H1 (cell line): ENCODE measurements at regions not wholly inside any gene's neighbourhood (a gene's known extent, or its start where the extent isn't known, plus 50 kb on each side); places are given as distances from the start of the nearest gene placed in this dataset.

Experiments used
- CTCF ChIA-PET: fragments of 300-600 bp; sonication (Branson Sonifier 250); formaldehyde crosslinking; loops from one replicate; lab custom pipeline; 2021; ENCODE audit not compliant: partially characterized antibody; lab: Charles Lee
- POLR2A ChIA-PET: fragments of 300-600 bp; sonication (Branson Sonifier 250); formaldehyde crosslinking; loops from one replicate; lab custom pipeline; 2021; ENCODE audit warnings: inconsistent platforms; ENCODE audit not compliant: partially characterized antibody; lab: Charles Lee
- DNase-seq, 2 experiments: peaks; one replicate each; pipeline versions ENCODE4 v3.0.0 to v3.0.0-alpha.2; 2010 to 2022; ENCODE audit warnings: low spot score in 2 of 2, low read depth in 1 of 2, mixed read lengths in 1 of 2
- FAIRE-seq: peaks from 2 replicates; lab custom pipeline; 2011; peaks lifted over from hg19 to GRCh38; lab: Jason Lieb, UNC
- H2AFZ ChIP-seq: 2 replicates; pipeline ENCODE4 v1.8.1; 2012; ENCODE audit warnings: low read length, inconsistent platforms
- H2AK5ac ChIP-seq: 2 replicates; pipeline ENCODE4 v1.6.1; 2013; ENCODE audit warnings: low read depth, low read length
- H2BK120ac ChIP-seq: replicated peaks from 2 replicates; pipeline ENCODE3; 2013; ENCODE audit warnings: low read depth, low read length, inconsistent platforms
- H2BK12ac ChIP-seq: 2 replicates; pipeline ENCODE4 v1.6.1; 2013; ENCODE audit warnings: low read depth, low read length
- H2BK15ac ChIP-seq: 2 replicates; pipeline ENCODE4 v1.6.1; 2013; ENCODE audit warnings: low read length
- H2BK20ac ChIP-seq: 2 replicates; pipeline ENCODE4 v1.6.1; 2013; ENCODE audit warnings: low read length
- H2BK5ac ChIP-seq: 2 replicates; pipeline ENCODE4 v1.6.1; 2013; ENCODE audit warnings: low read depth, low read length
- H3K14ac ChIP-seq: 2 replicates; pipeline ENCODE4 v1.6.1; 2013; ENCODE audit warnings: inconsistent platforms; ENCODE audit not compliant: insufficient read length
- H3K18ac ChIP-seq: 2 replicates; pipeline ENCODE4 v1.6.1; 2013; ENCODE audit warnings: low read length; ENCODE audit errors: extremely low read depth
- H3K23ac ChIP-seq: 2 replicates; pipeline ENCODE4 v1.6.1; 2013; ENCODE audit warnings: inconsistent platforms; ENCODE audit not compliant: insufficient read length
- H3K23me2 ChIP-seq: 2 replicates; pipeline ENCODE4 v1.6.1; 2013; ENCODE audit warnings: low read depth, low read length
- H3K27ac ChIP-seq: 2 replicates; pipeline ENCODE4 v1.6.1; 2011; ENCODE audit warnings: low read depth, low read length, inconsistent platforms
- H3K27me3 ChIP-seq, 4 experiments: replicated peaks in 1 of 4; 1 replicate in 1 of 4; 2 replicates in 3 of 4; pipeline versions ENCODE4 v1.6.1 to v1.8.1; 2011 to 2013; ENCODE audit warnings: low read length in 3 of 4, mild to moderate bottlenecking in 3 of 4, inconsistent platforms in 2 of 4, mixed read lengths in 2 of 4, moderate library complexity in 1 of 4; ENCODE audit not compliant: control insufficient read depth in 3 of 4, insufficient read depth in 3 of 4; ENCODE audit errors: extremely low read depth in 1 of 4
- H3K36me3 ChIP-seq, 4 experiments: 2 replicates each; pipeline versions ENCODE4 v1.6.1 to v1.8.1; 2011 to 2013; ENCODE audit warnings: mild to moderate bottlenecking in 4 of 4, low read length in 3 of 4, moderate library complexity in 2 of 4, control low read depth in 1 of 4, inconsistent platforms in 1 of 4; ENCODE audit not compliant: insufficient read depth in 4 of 4, control insufficient read depth in 2 of 4
- H3K4ac ChIP-seq: replicated peaks from 2 replicates; pipeline ENCODE3; 2013; ENCODE audit warnings: low read length, low read depth, mixed read lengths, inconsistent platforms; ENCODE audit not compliant: insufficient read length
- H3K4me1 ChIP-seq, 4 experiments: replicated peaks in 1 of 4; 1 replicate in 1 of 4; 2 replicates in 3 of 4; pipeline versions ENCODE4 v1.6.1 to v1.8.1; 2011 to 2013; ENCODE audit warnings: low read length in 3 of 4, inconsistent platforms in 2 of 4, mixed read lengths in 1 of 4; ENCODE audit not compliant: insufficient read depth in 4 of 4, control insufficient read depth in 3 of 4
- H3K4me2 ChIP-seq, 2 experiments: 2 replicates each; pipeline versions ENCODE4 v1.6.1 to v1.8.1; 2011 to 2013; ENCODE audit warnings: low read depth in 2 of 2, low read length in 2 of 2, control low read depth in 1 of 2, inconsistent platforms in 1 of 2, mild to moderate bottlenecking in 1 of 2; ENCODE audit not compliant: insufficient read depth in 1 of 2
- H3K4me3 ChIP-seq, 4 experiments: fragments of 200-600, 300-600 bp in 1 of 4; sonication (generic), shearing (Covaris generic), sonication (Bioruptor Twin) in 1 of 4; 2 replicates each; pipeline versions ENCODE4 v1.5.1 to v1.8.1; 2011 to 2016; ENCODE audit warnings: low read length in 4 of 4, low read depth in 3 of 4, control low read depth in 2 of 4, inconsistent platforms in 2 of 4, mild to moderate bottlenecking in 2 of 4, mixed read lengths in 1 of 4, moderate library complexity in 1 of 4; ENCODE audit not compliant: insufficient read depth in 2 of 4; ENCODE audit errors: extremely low read depth in 1 of 4
- H3K56ac ChIP-seq: replicated peaks from 2 replicates; pipeline ENCODE3; 2013; ENCODE audit warnings: low read depth, mild to moderate bottlenecking, mixed read lengths, low read length, inconsistent platforms; ENCODE audit not compliant: insufficient read length
- H3K79me1 ChIP-seq: 2 replicates; pipeline ENCODE4 v1.6.1; 2013; ENCODE audit warnings: low read depth, low read length, control low read depth
- H3K79me2 ChIP-seq, 2 experiments: 2 replicates each; pipeline versions ENCODE4 v1.6.1 to v1.8.1; 2012 to 2013; ENCODE audit warnings: low read length in 2 of 2, mild to moderate bottlenecking in 2 of 2, inconsistent platforms in 1 of 2; ENCODE audit not compliant: insufficient read depth in 2 of 2, control insufficient read depth in 1 of 2
- H3K9ac ChIP-seq, 4 experiments: replicated peaks in 1 of 4; 1 replicate in 1 of 4; 2 replicates in 3 of 4; pipeline versions ENCODE4 v1.6.1 to v1.8.1; 2011 to 2013; ENCODE audit warnings: low read depth in 3 of 4, low read length in 3 of 4, control low read depth in 2 of 4, mild to moderate bottlenecking in 2 of 4, moderate library complexity in 2 of 4, inconsistent platforms in 1 of 4; ENCODE audit errors: extremely low read depth in 1 of 4
- H3K9me3 ChIP-seq, 2 experiments: 2 replicates each; pipeline versions ENCODE4 v1.6.1 to v1.8.1; 2012 to 2013; ENCODE audit warnings: mild to moderate bottlenecking in 2 of 2, moderate library complexity in 2 of 2, control low read depth in 1 of 2, inconsistent platforms in 1 of 2, low read depth in 1 of 2, low read length in 1 of 2, mixed read lengths in 1 of 2; ENCODE audit not compliant: insufficient read depth in 2 of 2
- H4K20me1 ChIP-seq, 2 experiments: replicated peaks in 1 of 2; 2 replicates each; pipeline versions ENCODE3 to v1.8.1; 2011 to 2013; ENCODE audit warnings: inconsistent platforms in 2 of 2, low read length in 2 of 2, mild to moderate bottlenecking in 1 of 2; ENCODE audit not compliant: insufficient read depth in 2 of 2, control insufficient read depth in 1 of 2
- H4K5ac ChIP-seq: 2 replicates; pipeline ENCODE4 v1.6.1; 2013; ENCODE audit warnings: low read length, low read depth, mixed read lengths, inconsistent platforms; ENCODE audit not compliant: insufficient read length
- H4K8ac ChIP-seq: 2 replicates; pipeline ENCODE4 v1.8.0; 2013; ENCODE audit warnings: mild to moderate bottlenecking, moderate library complexity, low read length, inconsistent platforms; ENCODE audit not compliant: insufficient read depth; ENCODE audit errors: extremely low read depth
- H4K91ac ChIP-seq: replicated peaks from 2 replicates; pipeline ENCODE3; 2013; ENCODE audit warnings: low read length, mixed read lengths, inconsistent platforms; ENCODE audit not compliant: insufficient read length
- ASH2L ChIP-seq: fragments of 200-600, 300-600 bp; sonication (generic); IDR thresholded peaks from one replicate; pipeline ENCODE4 v1.7.1; 2017; ENCODE audit warnings: low read length
- ATF3 ChIP-seq: IDR thresholded peaks from 2 replicates; pipeline ENCODE4 v1.6.1; 2011; ENCODE audit warnings: low read depth, mild to moderate bottlenecking, low read length; ENCODE audit not compliant: insufficient read depth
- BACH1 ChIP-seq: IDR thresholded peaks from 2 replicates; pipeline ENCODE4 v1.6.1; 2012; ENCODE audit warnings: low read length, improper control_type of control experiment
- CTBP2 ChIP-seq: IDR thresholded peaks from 2 replicates; pipeline ENCODE4 v1.7.0; 2011; ENCODE audit warnings: borderline replicate concordance, mild to moderate bottlenecking, moderate library complexity, mixed read lengths, low read length; ENCODE audit not compliant: insufficient read depth, insufficient read length
- EP300 ChIP-seq, 2 experiments: IDR thresholded peaks; 1 replicate in 1 of 2; 2 replicates in 1 of 2; pipeline ENCODE4 v1.6.1; 2011 to 2012; ENCODE audit warnings: low read depth in 2 of 2, low read length in 2 of 2, mild to moderate bottlenecking in 2 of 2, borderline replicate concordance in 1 of 2, inconsistent platforms in 1 of 2, moderate library complexity in 1 of 2
- NANOG ChIP-seq: IDR thresholded peaks from 2 replicates; pipeline ENCODE4 v1.6.1; 2011; ENCODE audit warnings: low read length, low read depth, mild to moderate bottlenecking, inconsistent platforms; ENCODE audit not compliant: insufficient read depth, poor library complexity, severe bottlenecking
- POLR2AphosphoS5 ChIP-seq: IDR thresholded peaks from 2 replicates; pipeline ENCODE4 v1.6.1; 2011; ENCODE audit warnings: low read depth, low read length
- RXRA ChIP-seq: IDR thresholded peaks from 2 replicates; pipeline ENCODE4 v1.6.1; 2011; ENCODE audit warnings: low read depth, mild to moderate bottlenecking, low read length, moderate library complexity; ENCODE audit not compliant: insufficient read depth
- SUZ12 ChIP-seq: fragments of 200-600 bp; sonication (generic); IDR thresholded peaks from 2 replicates; pipeline ENCODE4 v1.6.1; 2012; ENCODE audit warnings: mild to moderate bottlenecking, inconsistent platforms, low read length, moderate library complexity, mixed read lengths
- TEAD4 ChIP-seq: IDR thresholded peaks from 2 replicates; pipeline ENCODE4 v1.6.1; 2012; ENCODE audit warnings: low read depth, low read length, inconsistent platforms, mixed read lengths
- WGBS, 2 experiments: shearing (Covaris generic) in 1 of 2; methylation state at CpG; one replicate each; pipeline versions ENCODE4 v1.1.6 to v1.1.7; 2013 to 2015; ENCODE audit warnings: low lambda C conversion rate in 2 of 2, mixed read lengths in 2 of 2, inconsistent platforms in 1 of 2, low coverage in 1 of 2, missing lambda C conversion rate in 1 of 2; ENCODE audit not compliant: insufficient replicate concordance in 2 of 2, insufficient coverage in 1 of 2, insufficient read length in 1 of 2; ENCODE audit errors: extremely low coverage in 1 of 2, missing lambda C conversion rate in 1 of 2; 5-methylcytosine and 5-hydroxymethylcytosine counted together
- TF ChIP-seq, protein P1 (sequence below): IDR thresholded peaks from 2 replicates; pipeline ENCODE4 v1.6.1; 2012; ENCODE audit warnings: inconsistent platforms

DNA sequence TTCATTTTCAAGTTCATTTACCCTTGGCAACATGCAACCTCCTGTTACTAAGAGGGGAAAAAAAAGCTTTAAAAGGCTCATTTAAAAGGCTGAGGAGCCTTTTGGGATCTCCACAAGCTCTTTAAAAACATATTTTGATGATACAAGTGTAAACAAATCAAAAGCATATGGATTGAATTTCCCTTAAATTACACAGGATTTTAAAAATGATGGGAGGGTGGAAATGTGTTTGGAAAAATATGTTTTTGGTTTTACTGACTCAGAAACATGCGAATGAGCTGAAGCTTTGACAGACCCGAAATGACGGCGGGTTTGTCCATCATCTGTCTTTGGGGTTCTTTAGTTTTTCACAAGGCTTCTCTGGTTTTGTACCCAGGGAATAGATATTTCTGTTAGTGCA lies 180.6 kb upstream of the CCDC68 start:
- H4K5ac ChIP-seq = no peak overlapping the region
- CTCF ChIA-PET = interaction anchor here (0.7 to 1.1 kb wide), 2 partner anchors 15 to 95 kb away, joined by 3 to 4 read pairs; no protein-coding TSS in a partner anchor
- no peaks in the 10 kb centered on the region for H3K79me1 ChIP-seq
- POLR2A ChIA-PET = no interaction called here
- H2BK20ac ChIP-seq = no peak overlapping the region
- FAIRE-seq = no peak
- WGBS, 2 experiments = 98% methylated on average over 4 of the region's 4 CpGs; no CpG with 5 or more reads in 1 of the 2 experiments
- no peak overlapping the region for H3K4ac ChIP-seq
- H3K14ac ChIP-seq = no peak overlapping the region
- no peak overlapping the region for H2BK15ac ChIP-seq
- no peak overlapping the region for H4K91ac ChIP-seq
- no peaks in the 10 kb centered on the region for H3K9me3 ChIP-seq
- H3K36me3 ChIP-seq = no peaks in the 10 kb centered on the region
- no peaks in the 10 kb centered on the region for H3K79me2 ChIP-seq
- no peak overlapping the region for H4K8ac ChIP-seq
- DNase-seq = no peak
- no peak overlapping the region for H2AK5ac ChIP-seq
- H2AFZ ChIP-seq = no peak overlapping the region
- TF ChIP-seq ATF3 (no peak), ASH2L (no peak), EP300 (IDR thresholded peaks at IDR 0.05; ENCODE audit: borderline replicate concordance in 1 of 2, low read depth in 2 of 2, low read length in 2 of 2) (no peak), NANOG (no peak), TEAD4 (no peak), POLR2AphosphoS5 (no peak), SUZ12 (no peak), BACH1 (no peak), CTBP2 (no peak), RXRA (no peak)
- TF ChIP-seq, protein P1, sequence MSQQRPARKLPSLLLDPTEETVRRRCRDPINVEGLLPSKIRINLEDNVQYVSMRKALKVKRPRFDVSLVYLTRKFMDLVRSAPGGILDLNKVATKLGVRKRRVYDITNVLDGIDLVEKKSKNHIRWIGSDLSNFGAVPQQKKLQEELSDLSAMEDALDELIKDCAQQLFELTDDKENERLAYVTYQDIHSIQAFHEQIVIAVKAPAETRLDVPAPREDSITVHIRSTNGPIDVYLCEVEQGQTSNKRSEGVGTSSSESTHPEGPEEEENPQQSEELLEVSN = no peak
- no peak overlapping the region for H3K4me2 ChIP-seq
- no peak overlapping the region for H3K9ac ChIP-seq
- no peak overlapping the region for H3K4me3 ChIP-seq
- no peaks in the 10 kb centered on the region for H4K20me1 ChIP-seq
- no peak overlapping the region for H3K23ac ChIP-seq
- no peak overlapping the region for H2BK5ac ChIP-seq
- H2BK120ac ChIP-seq = no peak overlapping the region
- H3K27me3 ChIP-seq = no peaks in the 10 kb centered on the region
- no peak overlapping the region for H3K27ac ChIP-seq
- H3K18ac ChIP-seq = no peak overlapping the region
- no peaks in the 10 kb centered on the region; the same call in 1 of the 2 replicates for H3K23me2 ChIP-seq
- H3K4me1 ChIP-seq = no peaks in the 10 kb centered on the region
- H3K56ac ChIP-seq = no peak overlapping the region
- H2BK12ac ChIP-seq = no peak overlapping the region
